ENCODE measurements at regions not wholly inside any gene's neighbourhood (a gene's known extent, or its start where the extent isn't known, plus 50 kb on each side); places are given as distances from the start of the nearest gene placed in this dataset.

DNA sequence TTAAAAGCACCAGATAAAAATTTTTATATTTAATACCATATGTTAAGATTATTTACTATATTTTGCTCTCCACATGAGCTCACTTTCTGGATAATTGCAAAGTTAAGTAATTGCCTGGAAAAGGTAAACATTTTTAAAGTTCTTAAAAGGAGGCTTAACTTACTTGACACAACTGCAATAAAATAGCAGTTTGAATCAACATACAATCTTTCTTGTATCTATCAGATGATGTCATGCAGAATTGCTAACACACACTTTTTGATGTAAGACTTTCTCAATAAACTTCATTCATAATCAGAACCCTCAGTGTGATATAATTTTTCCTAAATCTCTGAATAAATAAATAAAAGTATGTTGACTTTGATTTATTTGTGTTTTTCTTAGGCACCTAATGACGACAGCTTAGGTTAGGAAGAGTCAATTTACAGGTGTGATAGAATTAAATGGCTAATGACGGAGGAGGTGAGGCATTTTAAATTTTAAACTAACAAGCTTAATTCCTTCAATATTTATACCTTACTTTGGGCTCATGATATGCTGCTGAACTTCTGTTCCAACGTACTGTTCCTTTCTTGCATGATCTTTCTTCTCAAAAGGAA lies 99.5 kb downstream of the LYPLAL1 start:
- DNase-seq (ENCODE audit: low spot score), result no peak

DNA sequence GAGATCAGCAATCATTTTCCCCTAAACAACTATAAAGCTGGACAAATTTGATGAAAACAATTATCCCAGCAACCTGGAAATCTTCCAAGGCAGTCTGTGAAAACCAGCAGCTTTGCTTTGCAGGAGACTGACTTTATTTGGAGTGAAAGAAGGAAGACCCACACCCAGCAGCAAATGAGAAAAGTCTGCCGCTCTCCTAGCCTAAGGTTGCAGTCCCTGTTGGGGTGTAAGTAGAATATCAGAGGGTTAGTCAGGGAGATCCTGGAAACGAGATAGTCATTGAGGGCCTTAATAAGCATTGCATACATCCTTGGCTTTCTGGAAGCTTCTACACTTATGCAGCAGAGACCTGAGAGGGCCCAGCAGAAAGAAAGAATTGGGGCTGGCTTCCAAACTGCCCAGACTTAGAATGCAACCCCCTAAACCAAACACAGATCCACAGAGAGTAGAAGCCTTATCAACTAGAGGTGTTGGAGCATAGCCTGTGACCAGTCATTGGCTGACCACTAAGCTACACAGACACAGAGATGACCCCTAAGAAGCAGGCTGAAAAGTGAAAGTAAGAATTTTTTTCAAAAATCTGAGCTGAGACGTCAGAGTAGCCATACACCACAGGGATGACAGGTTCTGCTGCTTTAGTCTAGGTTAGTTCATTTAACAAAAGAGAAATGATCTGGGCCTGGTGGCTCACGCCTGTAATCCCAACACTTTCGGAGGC lies 98.3 kb downstream of the LYPLAL1 start:
- peak; percentile 31 for DNase-seq (ENCODE audit: low spot score)

DNA sequence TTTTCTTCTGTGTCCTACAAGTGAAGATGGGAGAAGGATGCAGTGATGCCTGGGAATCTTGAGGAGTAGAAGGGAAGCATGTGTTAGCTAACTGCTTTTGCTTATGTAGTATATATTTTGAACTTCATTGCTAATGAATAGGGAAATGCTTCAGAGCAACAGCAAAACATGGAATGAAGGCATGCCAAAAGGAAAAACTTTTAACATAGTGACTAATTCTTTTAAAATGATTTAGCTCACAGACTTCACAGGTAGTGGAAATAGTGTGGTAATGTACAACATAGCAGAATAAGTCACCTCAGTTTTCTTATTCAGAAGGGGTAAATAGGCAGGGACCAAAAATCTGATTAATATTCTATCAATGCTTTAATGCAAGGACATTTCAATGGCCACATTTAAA lies 95.5 kb downstream of the LYPLAL1 start:
- DNase-seq (ENCODE audit: low spot score), result no peak

GRCh38 chr1:219266524-219266923 lies 92.8 kb downstream of the LYPLAL1 start:
- no peak for DNase-seq (ENCODE audit: low spot score)

GRCh38 chr1:219265026-219265515 lies 91.4 kb downstream of the LYPLAL1 start:
- no peak for DNase-seq (ENCODE audit: low spot score)

DNA sequence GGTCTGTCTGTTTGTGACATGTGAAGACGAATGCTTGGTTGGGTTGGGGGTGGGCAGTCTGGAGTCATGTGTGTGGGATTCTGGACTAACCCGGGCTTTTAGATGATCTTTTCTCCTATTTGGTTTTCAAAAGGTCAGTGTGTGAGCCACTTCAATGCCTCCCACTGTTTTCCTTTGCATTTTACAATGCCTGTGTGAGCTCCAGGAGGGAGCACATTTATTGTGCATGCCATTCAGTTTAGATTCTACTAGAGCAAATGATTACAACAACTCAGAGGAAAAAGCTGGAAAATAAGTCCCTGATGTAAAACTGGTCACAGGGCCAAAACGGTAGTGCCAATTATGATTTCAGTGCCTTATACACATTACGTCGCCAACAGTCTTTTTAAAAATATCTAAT lies 90.9 kb downstream of the LYPLAL1 start:
- no peak for DNase-seq (ENCODE audit: low spot score)

All from GM03348 (cell line).